Hippocampal formation (tissue), 2 donors: ENCODE measurements at regions not wholly inside any gene's neighbourhood (a gene's known extent, or its start where the extent isn't known, plus 50 kb on each side); places are given as distances from the start of the nearest gene placed in this dataset.
A peak's percentile ranks its signal among the peaks of the same experiment; 100 is the strongest.
"Not testable (repeated sequence)": the region's sequence is repeated elsewhere in the genome, so short reads cannot be mapped to it uniquely, and the experiment has no call there.

ENCODE experiments used
- DNase-seq, 2 donors: peaks; one replicate each; lab custom pipeline; 2025; lab: John Stamatoyannopoulos, UW

DNA sequence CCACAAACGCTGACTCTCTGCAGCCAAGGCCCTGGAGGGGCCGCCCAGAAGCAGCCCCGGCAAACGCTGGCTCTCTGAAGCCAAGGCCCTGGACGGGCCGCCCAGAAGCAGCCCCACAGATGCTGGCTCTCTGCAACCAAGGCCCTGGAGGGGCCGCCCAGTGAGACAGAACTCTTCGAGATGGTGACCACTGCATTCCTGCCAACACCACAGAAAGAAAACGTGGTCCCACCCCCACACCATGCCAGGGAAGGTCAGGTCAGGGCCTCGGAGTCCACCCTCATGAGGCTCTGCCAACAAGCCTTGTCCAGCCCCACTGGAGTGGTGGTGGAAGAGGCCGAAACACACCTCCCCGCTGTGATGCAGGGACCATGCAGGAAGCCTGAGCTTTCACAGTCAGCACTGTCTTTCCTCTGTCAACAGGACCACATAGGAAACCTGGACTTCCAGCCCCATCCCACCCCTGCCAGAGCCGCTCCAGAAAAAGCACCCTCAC is 97.5 kb downstream of the DLL1 start:
- DNase-seq, result no peak

GRCh38 chr6:170192905-170193304 is 98.0 kb downstream of the DLL1 start:
- DNase-seq, result no peak

DNA sequence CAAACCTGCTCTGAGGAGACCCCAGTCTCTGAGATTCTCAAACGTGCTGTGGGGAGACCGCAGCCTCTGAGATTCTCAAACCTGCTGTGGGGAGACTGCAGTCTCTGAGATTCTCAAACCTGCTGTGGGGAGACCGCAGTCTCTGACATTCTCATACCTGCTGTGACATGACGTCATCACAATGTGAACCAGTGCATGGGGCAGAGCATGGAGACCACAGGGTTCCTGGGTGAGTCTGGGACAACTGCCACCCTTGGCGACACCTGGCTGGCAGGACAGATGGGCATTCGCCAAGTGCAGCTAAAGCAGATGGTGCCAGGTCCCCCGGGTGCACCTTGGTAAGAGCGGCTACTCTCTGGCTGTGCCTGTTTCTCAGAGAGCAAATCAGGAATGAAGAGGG is 98.8 kb downstream of the DLL1 start:
- DNase-seq, result not testable (repeated sequence)

- no peak for DNase-seq
These were observed 100.8 kb downstream of the DLL1 start for GRCh38 chr6:170190046-170190445.

- DNase-seq, result no peak
These were observed 101.6 kb downstream of the DLL1 start for GRCh38 chr6:170189236-170189635.

DNA sequence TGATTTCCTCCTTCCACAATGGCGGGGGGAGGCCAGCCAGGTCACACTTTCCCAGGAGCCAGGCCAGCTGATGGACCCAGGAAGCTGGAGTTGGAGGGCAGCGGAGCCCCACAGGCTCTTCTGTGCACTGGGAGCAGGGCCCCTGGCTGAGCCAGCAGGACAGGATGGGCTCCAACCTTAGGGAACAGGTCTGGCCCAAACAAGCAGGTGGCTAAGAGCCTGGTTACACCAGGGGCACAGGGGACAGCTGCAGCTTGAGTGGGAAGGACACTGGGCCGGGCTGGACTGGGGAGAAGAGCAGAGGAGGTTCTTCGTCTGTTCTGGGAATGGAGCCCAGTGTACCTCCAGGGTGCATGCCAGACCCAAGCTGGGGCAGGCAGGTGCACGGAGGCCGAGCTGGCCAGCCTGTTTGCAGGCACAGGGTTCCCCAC is 102.3 kb downstream of the DLL1 start:
- no peak for DNase-seq

- no peak for DNase-seq
These were observed 103.0 kb downstream of the DLL1 start for GRCh38 chr6:170187669-170188566.

DNA sequence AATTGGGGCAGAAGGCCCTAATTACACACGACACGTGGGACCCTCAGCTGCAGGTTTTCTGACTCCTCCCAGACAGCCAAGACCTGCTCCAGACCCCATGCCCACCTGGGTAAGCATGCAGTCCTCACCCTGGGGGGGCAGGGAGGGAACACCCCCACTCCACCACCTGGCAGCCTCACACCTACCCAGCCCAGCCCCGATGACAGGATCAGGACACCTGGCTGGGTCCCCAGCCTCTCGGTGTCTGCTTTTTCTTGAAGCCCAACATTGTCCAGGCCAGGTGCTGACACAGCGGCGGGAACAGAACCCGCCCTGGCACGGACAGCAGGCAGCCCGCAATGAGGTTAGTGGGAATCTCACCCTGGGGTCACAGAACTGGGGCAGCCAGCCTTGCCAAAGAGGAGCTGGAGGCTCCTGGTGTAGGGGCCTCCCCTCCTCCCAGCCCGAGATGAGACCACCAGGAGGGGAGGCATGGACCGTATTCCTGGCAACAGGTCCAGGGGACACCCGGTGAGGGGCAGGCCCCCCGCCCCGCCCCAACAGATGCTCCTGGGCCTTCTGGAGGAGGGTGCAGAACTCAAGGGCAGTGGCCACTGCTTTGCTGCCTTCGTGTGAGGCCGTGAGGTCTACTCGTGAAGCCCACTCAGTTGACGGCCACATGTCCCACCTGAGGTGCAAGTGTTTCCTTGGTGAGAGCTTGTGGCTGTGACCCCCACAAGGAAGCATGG is 103.8 kb downstream of the DLL1 start:
- no peak for DNase-seq

- DNase-seq, result no peak
These were observed 104.6 kb downstream of the DLL1 start for GRCh38 chr6:170186006-170186935.

DNA sequence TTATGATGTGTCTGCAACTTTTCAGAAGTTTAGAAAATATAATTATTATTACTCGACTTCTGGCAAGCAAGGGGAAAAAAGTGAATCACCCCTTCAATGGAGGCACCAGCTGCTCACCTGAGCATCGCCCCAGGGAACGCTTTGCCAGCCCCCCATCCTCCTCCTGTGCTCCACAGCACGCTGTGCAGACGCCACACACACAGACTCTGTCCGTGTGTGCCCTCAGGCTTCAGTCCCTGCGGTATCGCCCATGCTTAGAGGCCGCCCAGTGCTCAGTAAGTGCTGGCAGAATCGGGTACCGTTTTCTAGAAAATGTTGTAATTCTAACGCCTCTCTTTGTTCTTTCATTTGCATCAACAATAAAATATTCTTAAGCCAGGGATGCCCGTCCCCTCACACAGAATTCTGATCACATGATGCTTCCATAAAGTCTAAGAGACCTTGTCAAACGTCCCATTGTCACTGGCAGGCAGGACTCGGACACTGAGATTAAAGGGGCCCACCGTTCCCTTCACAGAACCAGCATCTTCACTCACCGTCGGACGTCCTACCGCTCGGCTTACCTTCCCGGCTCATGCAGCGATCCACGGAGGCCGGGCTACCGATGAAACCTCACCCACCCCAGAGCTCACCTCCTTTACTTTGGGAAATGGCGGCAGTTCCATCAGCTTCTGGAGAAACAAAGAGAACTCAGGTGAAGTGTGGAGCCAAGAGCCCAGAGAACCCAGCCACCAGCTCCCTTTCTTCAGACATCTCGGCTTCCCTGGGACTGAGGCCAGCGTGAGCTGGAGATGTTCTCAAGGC is 105.5 kb downstream of the DLL1 start:
- DNase-seq, result peak in 1 of 2 donors; percentile 24

- DNase-seq, result no peak
These were observed 106.6 kb downstream of the DLL1 start for GRCh38 chr6:170184316-170184715.

DNA sequence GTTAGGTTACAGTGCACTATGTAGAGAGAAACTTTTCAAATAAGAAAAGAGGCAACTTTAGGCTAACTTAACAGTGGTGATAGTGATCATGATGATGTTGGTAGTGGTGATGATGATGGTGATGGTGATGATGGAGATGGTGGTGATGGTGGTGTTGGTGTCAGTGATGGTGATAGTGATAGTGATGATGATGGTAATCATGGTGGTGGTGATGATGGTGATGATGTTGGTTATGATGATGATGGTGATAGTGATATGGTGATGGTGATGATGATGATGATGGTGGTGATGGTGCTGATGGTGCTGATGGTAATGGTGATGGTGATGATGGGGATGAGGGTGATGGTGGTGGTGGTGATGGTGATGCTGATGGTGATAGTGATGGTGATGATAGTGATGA is 107.4 kb downstream of the DLL1 start:
- DNase-seq, result no peak

- no peak for DNase-seq
These were observed 108.1 kb downstream of the DLL1 start for GRCh38 chr6:170182781-170183120.

GRCh38 chr6:170182093-170182780 is 108.6 kb downstream of the DLL1 start:
- DNase-seq, result no peak

DNA sequence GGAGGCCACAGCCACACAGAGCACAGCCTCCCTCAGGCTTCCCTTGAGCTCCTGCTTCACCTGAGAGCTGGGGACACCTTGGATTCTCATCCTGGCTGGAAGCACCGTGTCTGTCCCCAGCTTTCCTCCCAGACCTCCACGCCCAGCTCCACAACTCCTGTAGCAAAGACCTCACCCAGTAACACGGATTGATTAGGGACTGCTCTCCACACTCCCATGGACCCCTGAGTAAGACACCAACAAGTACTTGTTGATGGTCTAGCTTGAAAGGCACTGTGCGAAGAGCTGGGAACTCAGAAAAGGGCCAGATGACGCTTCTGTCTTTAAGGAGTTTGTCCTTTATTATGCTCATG is 109.6 kb downstream of the DLL1 start:
- DNase-seq, result no peak

DNA sequence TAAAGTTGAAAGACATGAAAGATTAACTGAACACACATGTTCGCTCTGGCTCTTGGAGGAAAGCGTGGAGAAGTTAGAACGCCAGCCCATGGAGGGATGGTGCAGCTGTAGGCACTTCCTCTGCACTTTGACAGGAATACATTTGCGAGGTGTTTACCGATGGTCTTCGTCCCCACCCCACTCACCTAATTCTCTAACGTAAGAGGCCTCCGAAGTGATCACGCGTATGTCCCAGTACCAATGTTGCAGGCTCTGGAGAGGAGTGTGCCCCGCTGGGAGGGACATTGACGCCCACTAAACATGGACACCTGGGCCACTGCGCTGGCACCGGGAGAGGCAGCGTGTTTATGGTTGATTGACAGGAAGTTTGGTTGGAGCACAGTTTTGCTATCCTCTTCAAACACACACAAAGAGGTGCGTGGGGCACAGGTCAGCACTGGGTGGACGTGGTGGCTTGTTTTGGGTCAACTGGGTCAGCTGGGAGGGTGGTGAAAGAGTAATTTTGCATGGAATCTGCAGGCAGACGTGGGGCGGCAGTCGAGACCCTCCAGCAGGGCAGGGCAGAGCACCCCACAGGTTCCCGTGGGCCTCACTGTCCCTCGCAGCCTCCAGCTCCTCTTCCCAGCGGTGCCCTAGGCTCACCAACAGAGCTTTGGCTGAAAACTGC is 110.1 kb downstream of the DLL1 start:
- DNase-seq, result no peak

DNA sequence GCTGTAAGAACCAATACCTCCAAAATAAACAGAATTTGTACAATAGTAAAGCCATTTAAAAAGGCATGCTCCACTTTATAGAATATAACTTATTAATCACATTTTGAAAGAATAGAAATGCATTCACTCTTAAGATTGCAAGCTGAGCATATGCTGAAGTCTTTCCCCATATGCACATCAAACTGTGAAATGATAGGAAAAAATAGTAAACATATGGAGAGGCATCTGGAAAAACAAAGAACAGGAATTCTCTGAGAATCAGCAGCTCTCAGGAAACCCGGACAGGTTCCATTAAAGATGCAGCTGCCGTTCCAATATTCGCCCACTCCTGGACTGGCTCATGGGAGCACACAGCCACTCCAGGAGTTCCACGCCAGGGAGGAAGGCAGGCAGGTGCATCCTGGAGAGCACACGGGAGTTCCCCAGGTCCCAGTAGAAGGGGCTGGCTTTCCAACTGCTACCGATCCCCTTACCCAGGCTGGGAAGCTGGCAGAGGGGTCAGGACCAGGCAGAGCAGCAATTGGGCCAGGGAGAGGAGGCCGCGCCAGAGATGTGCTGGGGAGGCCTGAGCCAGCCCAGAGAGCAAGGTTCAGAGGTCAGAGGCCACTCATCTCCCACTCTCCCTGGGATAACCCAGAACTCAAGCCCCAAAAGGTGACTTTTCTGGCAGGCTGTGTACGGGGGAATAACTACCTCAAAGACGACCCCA is 111.1 kb downstream of the DLL1 start:
- no peak for DNase-seq

- no peak for DNase-seq
These were observed 112.1 kb downstream of the DLL1 start for GRCh38 chr6:170178561-170179477.
